AG09319 (cell line): ENCODE measurements at regions not wholly inside any gene's neighbourhood (a gene's known extent, or its start where the extent isn't known, plus 50 kb on each side); places are given as distances from the start of the nearest gene placed in this dataset.
"Not testable (repeated sequence)": the region's sequence is repeated elsewhere in the genome, so short reads cannot be mapped to it uniquely, and the experiment has no call there.

Experiments
- DNase-seq: peaks from one replicate; pipeline ENCODE4 v3.0.0-alpha.2; 2010; ENCODE audit warnings: low read depth; ENCODE audit errors: extremely low read depth
- CTCF ChIP-seq: IDR thresholded peaks from 2 replicates; pipeline ENCODE4 v1.5.1; 2011; ENCODE audit warnings: low read depth, mild to moderate bottlenecking, inconsistent platforms, low read length, moderate library complexity

GRCh38 chr17:14545156-14545906, 244.4 kb downstream of the HS3ST3B1 start:
- TF ChIP-seq CTCF = no peak
- no peak for DNase-seq

- no peak for TF ChIP-seq CTCF
- no peak for DNase-seq
Measured at GRCh38 chr17:14541714-14542113, 240.8 kb downstream of the HS3ST3B1 start.

- TF ChIP-seq CTCF = no peak
- no peak for DNase-seq
Measured at GRCh38 chr17:14539801-14540200, 238.9 kb downstream of the HS3ST3B1 start.

GRCh38 chr17:14532242-14532641, 231.4 kb downstream of the HS3ST3B1 start:
- DNase-seq = not testable (repeated sequence)

- no peak for TF ChIP-seq CTCF
- DNase-seq = no peak
Measured at GRCh38 chr17:14525551-14526455, 224.9 kb downstream of the HS3ST3B1 start.

GRCh38 chr17:14522795-14523387, 222.0 kb downstream of the HS3ST3B1 start:
- DNase-seq = no peak
- TF ChIP-seq CTCF = no peak

GRCh38 chr17:14518919-14519318, 218.0 kb downstream of the HS3ST3B1 start:
- not testable (repeated sequence) for DNase-seq

GRCh38 chr17:14514973-14515372, 214.1 kb downstream of the HS3ST3B1 start:
- no peak for DNase-seq

More at GRCh38 chr17:14514973-14515372, 214.1 kb downstream of the HS3ST3B1 start:
- no peak for TF ChIP-seq CTCF
